GDM1 (cell line): ENCODE measurements at regions not wholly inside any gene's neighbourhood (a gene's known extent, or its start where the extent isn't known, plus 50 kb on each side); places are given as distances from the start of the nearest gene placed in this dataset.
A peak's percentile ranks its signal among the peaks of the same experiment; 100 is the strongest.

ENCODE experiments used
- DNase-seq: peaks from one replicate; lab custom pipeline; 2025; lab: John Stamatoyannopoulos, UW

GRCh38 chr13:29926098-29926476 is 75.7 kb upstream of the UBL3 start:
- no peak for DNase-seq

GRCh38 chr13:29925457-29926097 is 75.2 kb upstream of the UBL3 start:
- no peak for DNase-seq

- DNase-seq: no peak
Measured at GRCh38 chr13:29924482-29925350, 74.3 kb upstream of the UBL3 start.

- DNase-seq: no peak
Measured at GRCh38 chr13:29923554-29924481, 73.4 kb upstream of the UBL3 start.

- DNase-seq: no peak
Measured at GRCh38 chr13:29922896-29923295, 72.5 kb upstream of the UBL3 start.

- no peak for DNase-seq
Measured at GRCh38 chr13:29922281-29922821, 71.9 kb upstream of the UBL3 start.

GRCh38 chr13:29921542-29921941 is 71.1 kb upstream of the UBL3 start:
- no peak for DNase-seq

GRCh38 chr13:29920025-29920643 is 69.7 kb upstream of the UBL3 start:
- no peak for DNase-seq

GRCh38 chr13:29918845-29919244 is 68.4 kb upstream of the UBL3 start:
- no peak for DNase-seq

- no peak for DNase-seq
Measured at GRCh38 chr13:29917650-29918049, 67.2 kb upstream of the UBL3 start.

GRCh38 chr13:29914581-29914980 is 64.2 kb upstream of the UBL3 start:
- DNase-seq: no peak

- no peak for DNase-seq
Measured at GRCh38 chr13:29911781-29912418, 61.5 kb upstream of the UBL3 start.

- DNase-seq: no peak
Measured at GRCh38 chr13:29909975-29910674, 59.7 kb upstream of the UBL3 start.

- no peak for DNase-seq
Measured at GRCh38 chr13:29909081-29909730, 58.8 kb upstream of the UBL3 start.

GRCh38 chr13:29908416-29909080 is 58.1 kb upstream of the UBL3 start:
- DNase-seq: no peak

- no peak for DNase-seq
Measured at GRCh38 chr13:29907670-29908069, 57.3 kb upstream of the UBL3 start.

GRCh38 chr13:29906432-29907011 is 56.1 kb upstream of the UBL3 start:
- no peak for DNase-seq

GRCh38 chr13:29905845-29906244 is 55.4 kb upstream of the UBL3 start:
- DNase-seq: peak; percentile 50

GRCh38 chr13:29903996-29904395 is 53.6 kb upstream of the UBL3 start:
- DNase-seq: no peak
